CD4-positive, CD25-positive, alpha-beta regulatory T cell (primary cell): ENCODE measurements at regions not wholly inside any gene's neighbourhood (a gene's known extent, or its start where the extent isn't known, plus 50 kb on each side); places are given as distances from the start of the nearest gene placed in this dataset.

Source experiments
- ATAC-seq, 2 donors: fragments of 150-1000 bp; cut with Tn5 transposase; one replicate each; pipeline ENCODE4 v1.10.0; 2021; ENCODE audit warnings: low read depth in 2 of 2, moderate number of reproducible peaks in 2 of 2, moderate library complexity in 1 of 2
- DNase-seq, 3 donors: peaks; one replicate each; pipeline versions ENCODE4 v3.0.0 to v3.0.0-alpha.2; 2012 to 2022; ENCODE audit warnings: mixed read lengths in 1 of 3
- H3K27ac ChIP-seq: one replicate; pipeline ENCODE4 v1.7.0; 2013; ENCODE audit warnings: mild to moderate bottlenecking, low read length; ENCODE audit not compliant: insufficient read depth, poor library complexity, severe bottlenecking
- H3K27me3 ChIP-seq: one replicate; pipeline ENCODE4 v1.7.0; 2013; ENCODE audit warnings: low read length; ENCODE audit not compliant: control insufficient read depth, insufficient read depth
- H3K36me3 ChIP-seq: one replicate; pipeline ENCODE4 v1.7.0; 2013; ENCODE audit warnings: mild to moderate bottlenecking, low read length, moderate library complexity; ENCODE audit not compliant: control insufficient read depth, insufficient read depth
- H3K4me1 ChIP-seq: 2 replicates; pipeline ENCODE4 v1.7.0; 2013; ENCODE audit warnings: mild to moderate bottlenecking, low read length; ENCODE audit not compliant: insufficient read depth, control insufficient read depth, poor library complexity, severe bottlenecking
- H3K4me3 ChIP-seq: one replicate; pipeline ENCODE4 v1.7.0; 2013; ENCODE audit warnings: low read depth, mild to moderate bottlenecking, low read length, moderate library complexity
- H3K9me3 ChIP-seq, 2 experiments: 1 replicate in 1 of 2; 2 replicates in 1 of 2; pipeline ENCODE4 v1.7.0; 2013; ENCODE audit warnings: low read length in 2 of 2, mild to moderate bottlenecking in 1 of 2, moderate library complexity in 1 of 2; ENCODE audit not compliant: control insufficient read depth in 2 of 2
- H3K27ac Mint-ChIP-seq, 3 donors: one replicate each; pipeline ENCODE4 v1.8.0; 2020 to 2022; ENCODE audit warnings: mild to moderate bottlenecking in 3 of 3, mixed read lengths in 3 of 3, moderate library complexity in 2 of 3
- H3K27me3 Mint-ChIP-seq: one replicate; pipeline ENCODE4 v1.8.0; 2022; ENCODE audit warnings: mild to moderate bottlenecking, mixed read lengths
- H3K36me3 Mint-ChIP-seq: one replicate; pipeline ENCODE4 v1.8.0; 2020; ENCODE audit warnings: mixed read lengths
- H3K4me1 Mint-ChIP-seq, 4 donors: one replicate each; pipeline ENCODE4 v1.8.0; 2020 to 2022; ENCODE audit warnings: mixed read lengths in 4 of 4, mild to moderate bottlenecking in 1 of 4
- H3K4me3 Mint-ChIP-seq, 4 donors: one replicate each; pipeline ENCODE4 v1.8.0; 2020 to 2022; ENCODE audit warnings: mild to moderate bottlenecking in 4 of 4, mixed read lengths in 4 of 4, moderate library complexity in 3 of 4
- H3K9me3 Mint-ChIP-seq, 7 donors: one replicate each; pipeline ENCODE4 v1.8.0; 2020 to 2022; ENCODE audit warnings: mixed read lengths in 7 of 7, mild to moderate bottlenecking in 3 of 7, moderate library complexity in 2 of 7

GRCh38 chr2:47300609-47301276, 68.4 kb upstream of the EPCAM start:
- Mint-ChIP-seq H3K4me3 (no peak overlapping the region), H3K27ac (no peak overlapping the region), H3K4me1 (peaks cover 6 to 11% (median 9%) of the 10 kb centered on the region in 4 donors), H3K27me3 (peaks cover 41% of the 10 kb centered on the region), H3K36me3 (no peaks in the 10 kb centered on the region), H3K9me3 (no peaks in the 10 kb centered on the region)
- Histone ChIP-seq H3K36me3 (no peaks in the 10 kb centered on the region), H3K27ac (no peak overlapping the region), H3K4me3 (no peak overlapping the region), H3K27me3 (peaks cover 7% of the 10 kb centered on the region), H3K4me1 (peaks cover 5% of the 10 kb centered on the region), H3K9me3 (no peaks in the 10 kb centered on the region)
- DNase-seq (peak in 1 of 3 donors; percentile 38), ATAC-seq (peak in 1 of 2 donors; percentile 62)

DNA sequence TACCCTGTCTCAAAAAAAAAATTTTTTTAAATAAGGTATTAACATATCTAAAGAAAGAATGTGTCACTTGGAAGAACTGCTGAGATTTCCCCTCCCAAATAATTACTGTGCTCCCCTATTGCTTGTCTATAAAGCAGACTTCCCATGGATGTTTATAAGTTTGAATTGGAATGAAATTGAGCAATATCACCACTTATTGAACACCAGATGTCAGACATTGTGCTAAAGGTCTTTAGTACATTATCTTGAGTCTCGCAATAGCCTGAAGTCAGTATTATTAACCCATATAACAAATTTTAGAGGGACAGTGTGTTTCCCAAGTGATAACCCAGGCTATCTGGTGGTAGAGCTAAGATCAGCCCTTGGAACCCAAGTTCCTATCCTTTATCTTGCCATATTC, 69.0 kb upstream of the EPCAM start:
- no peaks in the 10 kb centered on the region for H3K9me3 ChIP-seq
- H3K27me3 ChIP-seq = peaks cover 7% of the 10 kb centered on the region
- ATAC-seq (no peak), DNase-seq (no peak)
- no peak overlapping the region for H3K4me3 ChIP-seq
- H3K36me3 ChIP-seq = no peaks in the 10 kb centered on the region
- Mint-ChIP-seq H3K4me1 (peaks cover 6 to 11% (median 9%) of the 10 kb centered on the region in 4 donors), H3K27me3 (peaks cover 45% of the 10 kb centered on the region), H3K36me3 (no peaks in the 10 kb centered on the region), H3K4me3 (no peak overlapping the region), H3K27ac (no peak overlapping the region), H3K9me3 (no peaks in the 10 kb centered on the region)
- no peak overlapping the region for H3K27ac ChIP-seq
- H3K4me1 ChIP-seq = peaks cover 5% of the 10 kb centered on the region

GRCh38 chr2:47299555-47299954, 69.6 kb upstream of the EPCAM start:
- Histone ChIP-seq H3K36me3 (no peaks in the 10 kb centered on the region), H3K4me1 (peaks cover 5% of the 10 kb centered on the region), H3K27ac (no peak overlapping the region), H3K27me3 (peaks cover 7% of the 10 kb centered on the region), H3K4me3 (no peak overlapping the region), H3K9me3 (no peaks in the 10 kb centered on the region)
- Mint-ChIP-seq H3K27ac (no peak overlapping the region), H3K4me3 (no peak overlapping the region), H3K36me3 (no peaks in the 10 kb centered on the region), H3K9me3 (no peaks in the 10 kb centered on the region), H3K27me3 (peaks cover 40% of the 10 kb centered on the region), H3K4me1 (peaks cover 6 to 11% (median 9%) of the 10 kb centered on the region in 4 donors)
- ATAC-seq (no peak), DNase-seq (no peak)

DNA sequence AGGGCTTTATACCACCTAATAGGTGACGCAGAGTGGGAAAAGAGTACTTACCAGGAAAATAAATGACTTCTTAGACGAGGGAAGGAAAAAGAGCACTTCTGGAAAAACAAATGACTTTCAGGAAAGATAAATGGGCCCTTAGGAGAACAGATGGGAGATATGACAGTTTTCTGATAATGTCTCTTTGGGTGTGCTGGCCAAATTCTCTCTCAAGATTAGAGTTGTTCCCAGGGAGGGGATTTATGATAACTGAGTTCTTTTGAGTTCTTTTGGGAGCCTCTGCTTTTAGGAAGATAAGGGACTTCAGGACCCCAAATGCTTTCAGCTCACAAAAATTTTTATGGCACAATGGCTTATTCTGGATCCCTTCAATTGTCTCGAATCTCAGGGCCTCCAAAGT, 70.3 kb upstream of the EPCAM start:
- Histone ChIP-seq H3K4me1 (peaks cover 5% of the 10 kb centered on the region), H3K4me3 (no peak overlapping the region), H3K27me3 (peaks cover 7% of the 10 kb centered on the region), H3K36me3 (no peaks in the 10 kb centered on the region), H3K9me3 (no peaks in the 10 kb centered on the region), H3K27ac (no peak overlapping the region)
- H3K27me3 Mint-ChIP-seq = peaks cover 42% of the 10 kb centered on the region
- ATAC-seq (no peak), DNase-seq (no peak)
- no peak overlapping the region for H3K4me3 Mint-ChIP-seq
- H3K27ac Mint-ChIP-seq = no peak overlapping the region
- H3K36me3 Mint-ChIP-seq = no peaks in the 10 kb centered on the region
- peaks cover 6 to 11% (median 9%) of the 10 kb centered on the region in 4 donors for H3K4me1 Mint-ChIP-seq
- no peaks in the 10 kb centered on the region for H3K9me3 Mint-ChIP-seq

GRCh38 chr2:47297767-47298425, 71.2 kb upstream of the EPCAM start:
- DNase-seq (peak in 1 of 3 donors; percentile 23), ATAC-seq (no peak)
- Histone ChIP-seq H3K4me3 (no peak overlapping the region), H3K27ac (no peak overlapping the region), H3K4me1 (peaks cover 5% of the 10 kb centered on the region), H3K9me3 (no peaks in the 10 kb centered on the region), H3K27me3 (peaks cover 7% of the 10 kb centered on the region), H3K36me3 (no peaks in the 10 kb centered on the region)
- peaks cover 36% of the 10 kb centered on the region for H3K27me3 Mint-ChIP-seq
- no peaks in the 10 kb centered on the region for H3K9me3 Mint-ChIP-seq
- H3K4me1 Mint-ChIP-seq = peaks cover 6 to 11% (median 9%) of the 10 kb centered on the region in 4 donors
- H3K27ac Mint-ChIP-seq = no peak overlapping the region
- H3K36me3 Mint-ChIP-seq = no peaks in the 10 kb centered on the region
- H3K4me3 Mint-ChIP-seq = no peak overlapping the region

- Histone ChIP-seq H3K4me1 (peaks cover 5% of the 10 kb centered on the region), H3K36me3 (no peaks in the 10 kb centered on the region), H3K27ac (no peak overlapping the region), H3K9me3 (no peaks in the 10 kb centered on the region), H3K27me3 (peaks cover 4% of the 10 kb centered on the region), H3K4me3 (no peak overlapping the region)
- ATAC-seq (no peak), DNase-seq (no peak)
- Mint-ChIP-seq H3K27ac (no peak overlapping the region), H3K9me3 (no peaks in the 10 kb centered on the region), H3K27me3 (peaks cover 29% of the 10 kb centered on the region), H3K36me3 (no peaks in the 10 kb centered on the region), H3K4me3 (no peak overlapping the region), H3K4me1 (peaks cover 6 to 11% (median 9%) of the 10 kb centered on the region in 4 donors)
Measured at GRCh38 chr2:47295981-47296635, 73.0 kb upstream of the EPCAM start.

DNA sequence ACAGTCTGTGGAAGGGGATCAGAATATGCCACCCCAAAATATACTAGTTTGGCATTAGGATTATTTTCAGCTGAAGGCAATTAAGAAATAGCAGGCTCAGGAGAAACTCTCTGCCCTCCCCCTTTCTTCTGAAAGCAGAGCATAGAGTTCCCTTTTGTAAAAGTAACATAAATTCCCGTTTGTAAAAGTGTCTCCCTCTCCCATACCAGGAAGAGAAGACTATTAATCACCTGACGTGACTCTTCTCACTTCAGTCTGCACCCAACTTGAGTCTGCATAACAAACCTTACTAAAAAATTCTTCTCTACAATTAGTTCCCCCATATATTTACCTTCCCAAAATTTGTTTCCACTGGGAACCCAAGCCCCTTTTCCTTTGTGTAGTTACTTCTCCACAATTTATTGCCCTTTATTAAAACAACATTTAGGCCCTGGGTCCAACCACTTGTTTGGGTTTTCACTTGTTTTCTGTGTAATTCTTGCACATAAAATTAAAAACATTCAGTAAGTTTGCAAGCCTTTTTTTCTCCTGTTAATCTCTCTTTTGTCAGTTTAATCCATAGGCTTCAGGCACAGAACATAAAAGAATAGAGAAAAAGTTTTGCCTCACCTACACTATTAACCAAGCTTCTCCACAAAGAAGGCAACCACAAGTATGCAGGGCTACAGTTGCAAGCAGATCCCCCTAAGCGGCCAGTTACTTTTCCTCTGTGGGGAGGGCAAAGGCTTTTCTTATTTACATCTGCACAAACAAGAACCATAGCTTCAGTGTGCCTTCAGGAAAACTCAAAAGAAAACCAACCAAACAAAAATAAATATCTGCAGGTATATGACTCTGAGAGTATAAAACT, 73.8 kb upstream of the EPCAM start:
- Histone ChIP-seq H3K9me3 (no peaks in the 10 kb centered on the region), H3K4me3 (no peak overlapping the region), H3K27me3 (peaks cover 4% of the 10 kb centered on the region), H3K27ac (no peak overlapping the region), H3K36me3 (no peaks in the 10 kb centered on the region), H3K4me1 (no peaks in the 10 kb centered on the region)
- no peak for ATAC-seq
- no peak overlapping the region for H3K4me3 Mint-ChIP-seq
- H3K36me3 Mint-ChIP-seq = no peaks in the 10 kb centered on the region
- no peak overlapping the region for H3K27ac Mint-ChIP-seq
- no peak for DNase-seq
- H3K9me3 Mint-ChIP-seq = no peaks in the 10 kb centered on the region
- peaks cover 0 to 4% (median 2%) of the 10 kb centered on the region in 4 donors for H3K4me1 Mint-ChIP-seq
- peaks cover 21% of the 10 kb centered on the region for H3K27me3 Mint-ChIP-seq
